Fibroblast of the aortic adventitia (primary cell): ENCODE measurements at regions not wholly inside any gene's neighbourhood (a gene's known extent, or its start where the extent isn't known, plus 50 kb on each side); places are given as distances from the start of the nearest gene placed in this dataset.

Experiments
- DNase-seq: peaks from one replicate; pipeline ENCODE4 v3.0.0-alpha.2; 2010; ENCODE audit warnings: low read depth
- H3K4me3 ChIP-seq: 2 replicates; pipeline ENCODE4 v1.5.1; 2011; ENCODE audit warnings: low read depth, mild to moderate bottlenecking, control low read depth, low read length, moderate library complexity
- TF ChIP-seq, protein P1 (sequence below): IDR thresholded peaks from 2 replicates; pipeline ENCODE4 v1.5.1; 2011; ENCODE audit warnings: mild to moderate bottlenecking, low read length, control low read depth, inconsistent platforms; ENCODE audit not compliant: insufficient read depth

DNA sequence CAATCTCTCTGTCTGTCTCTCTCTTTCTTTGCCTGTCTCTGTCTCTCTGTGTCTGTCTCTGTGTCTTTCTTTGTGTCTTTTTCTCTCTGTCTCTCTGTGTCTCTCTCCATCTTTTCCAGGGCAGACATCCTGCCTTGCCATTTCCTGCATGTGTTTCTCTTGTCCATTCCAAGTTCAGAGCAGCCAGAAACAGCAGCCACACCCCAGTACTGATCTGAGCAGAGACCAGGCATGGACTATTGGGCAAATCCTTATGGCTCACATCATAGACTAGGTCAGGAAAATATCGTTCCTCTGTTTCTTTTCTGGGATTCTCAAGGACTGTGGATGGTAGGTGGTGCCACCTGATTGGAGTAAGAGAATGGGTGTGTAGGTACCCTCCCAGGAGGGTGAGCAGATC is 95.8 kb downstream of the RAMP3 start:
- no peak overlapping the region for H3K4me3 ChIP-seq
- TF ChIP-seq, protein P1, sequence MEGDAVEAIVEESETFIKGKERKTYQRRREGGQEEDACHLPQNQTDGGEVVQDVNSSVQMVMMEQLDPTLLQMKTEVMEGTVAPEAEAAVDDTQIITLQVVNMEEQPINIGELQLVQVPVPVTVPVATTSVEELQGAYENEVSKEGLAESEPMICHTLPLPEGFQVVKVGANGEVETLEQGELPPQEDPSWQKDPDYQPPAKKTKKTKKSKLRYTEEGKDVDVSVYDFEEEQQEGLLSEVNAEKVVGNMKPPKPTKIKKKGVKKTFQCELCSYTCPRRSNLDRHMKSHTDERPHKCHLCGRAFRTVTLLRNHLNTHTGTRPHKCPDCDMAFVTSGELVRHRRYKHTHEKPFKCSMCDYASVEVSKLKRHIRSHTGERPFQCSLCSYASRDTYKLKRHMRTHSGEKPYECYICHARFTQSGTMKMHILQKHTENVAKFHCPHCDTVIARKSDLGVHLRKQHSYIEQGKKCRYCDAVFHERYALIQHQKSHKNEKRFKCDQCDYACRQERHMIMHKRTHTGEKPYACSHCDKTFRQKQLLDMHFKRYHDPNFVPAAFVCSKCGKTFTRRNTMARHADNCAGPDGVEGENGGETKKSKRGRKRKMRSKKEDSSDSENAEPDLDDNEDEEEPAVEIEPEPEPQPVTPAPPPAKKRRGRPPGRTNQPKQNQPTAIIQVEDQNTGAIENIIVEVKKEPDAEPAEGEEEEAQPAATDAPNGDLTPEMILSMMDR, result no peak
- DNase-seq, result peak; percentile 5

DNA sequence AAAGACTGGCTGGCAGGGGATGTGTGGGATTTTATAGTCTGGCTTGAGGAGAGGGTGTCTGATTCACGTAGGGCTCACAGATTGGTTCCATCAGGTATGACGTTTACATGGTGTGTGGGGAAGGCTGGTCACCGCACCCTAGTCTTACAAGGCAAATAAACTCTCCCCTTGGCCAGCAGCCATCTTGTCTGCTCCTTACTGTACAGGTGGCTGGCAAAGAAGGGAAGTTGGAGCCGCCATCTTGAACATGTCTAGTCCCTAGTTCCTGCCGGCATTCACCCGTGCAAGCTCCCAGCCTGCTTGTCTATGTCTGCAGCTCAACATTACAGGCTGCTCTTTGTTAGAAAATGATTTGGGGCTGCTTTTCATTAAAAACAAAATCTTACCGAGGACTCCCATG is 97.6 kb downstream of the RAMP3 start:
- DNase-seq, result no peak
- TF ChIP-seq, protein P1, result no peak
- H3K4me3 ChIP-seq, result no peak overlapping the region

DNA sequence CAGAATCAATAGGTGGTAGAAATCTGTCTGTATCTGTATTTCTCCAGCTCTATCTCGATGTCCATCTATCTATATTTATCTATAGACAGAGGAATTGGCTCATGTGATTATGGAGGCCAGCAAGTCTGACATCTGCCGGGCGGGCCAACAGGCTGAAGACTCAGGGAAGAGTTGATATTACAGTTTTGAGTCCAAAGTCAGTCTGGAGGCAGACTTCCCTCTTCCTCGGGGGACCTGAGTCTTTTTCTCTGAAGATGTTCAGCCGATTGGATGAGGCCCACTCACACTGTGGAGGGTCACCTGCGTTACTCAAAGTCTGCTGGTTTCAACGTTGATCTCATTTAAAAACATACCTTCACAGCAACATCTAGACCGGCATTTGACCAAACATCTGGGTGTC is 98.7 kb downstream of the RAMP3 start:
- TF ChIP-seq, protein P1, result no peak
- DNase-seq, result no peak
- H3K4me3 ChIP-seq, result no peak overlapping the region

DNA sequence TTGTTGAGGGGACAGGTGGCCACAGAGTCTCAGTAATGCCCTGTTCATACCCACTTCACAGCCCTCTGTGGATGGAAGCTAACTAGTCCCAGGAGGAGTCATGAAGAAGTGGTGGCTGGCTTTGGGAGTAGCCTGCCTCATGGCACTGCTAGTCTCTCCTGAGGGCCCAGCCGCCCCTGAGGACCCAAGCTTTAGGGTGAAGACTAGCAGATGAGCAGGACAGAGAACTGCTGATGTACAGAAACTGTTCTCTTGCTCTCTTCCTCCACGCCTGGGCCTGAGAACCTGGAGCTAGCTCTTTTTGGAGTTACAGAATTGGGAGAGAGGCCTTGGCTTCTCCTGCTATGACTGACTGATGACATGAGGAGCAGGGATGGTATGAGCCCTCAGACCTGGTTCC is 99.2 kb downstream of the RAMP3 start:
- no peak for DNase-seq
- H3K4me3 ChIP-seq, result no peak overlapping the region
- TF ChIP-seq, protein P1, result no peak

DNA sequence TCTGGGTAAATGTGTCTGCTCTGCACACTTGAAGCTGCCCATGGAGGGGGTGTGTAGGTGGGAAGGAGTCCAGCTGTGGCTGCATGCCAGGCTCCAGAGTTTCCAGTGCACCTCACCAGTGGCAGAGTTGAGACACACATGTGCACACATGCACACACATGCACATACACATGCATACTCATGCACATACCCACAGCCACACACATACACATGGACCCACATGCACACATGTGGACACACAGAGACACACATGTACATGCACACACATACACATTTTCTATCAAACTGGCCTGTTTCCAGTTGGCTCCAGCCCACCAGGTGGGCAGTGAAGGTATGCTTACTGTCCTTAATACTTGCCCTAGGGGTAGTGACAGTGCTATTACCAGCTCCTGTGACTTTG is 99.7 kb downstream of the RAMP3 start:
- no peak for DNase-seq
- no peak overlapping the region for H3K4me3 ChIP-seq
- TF ChIP-seq, protein P1, result no peak

DNA sequence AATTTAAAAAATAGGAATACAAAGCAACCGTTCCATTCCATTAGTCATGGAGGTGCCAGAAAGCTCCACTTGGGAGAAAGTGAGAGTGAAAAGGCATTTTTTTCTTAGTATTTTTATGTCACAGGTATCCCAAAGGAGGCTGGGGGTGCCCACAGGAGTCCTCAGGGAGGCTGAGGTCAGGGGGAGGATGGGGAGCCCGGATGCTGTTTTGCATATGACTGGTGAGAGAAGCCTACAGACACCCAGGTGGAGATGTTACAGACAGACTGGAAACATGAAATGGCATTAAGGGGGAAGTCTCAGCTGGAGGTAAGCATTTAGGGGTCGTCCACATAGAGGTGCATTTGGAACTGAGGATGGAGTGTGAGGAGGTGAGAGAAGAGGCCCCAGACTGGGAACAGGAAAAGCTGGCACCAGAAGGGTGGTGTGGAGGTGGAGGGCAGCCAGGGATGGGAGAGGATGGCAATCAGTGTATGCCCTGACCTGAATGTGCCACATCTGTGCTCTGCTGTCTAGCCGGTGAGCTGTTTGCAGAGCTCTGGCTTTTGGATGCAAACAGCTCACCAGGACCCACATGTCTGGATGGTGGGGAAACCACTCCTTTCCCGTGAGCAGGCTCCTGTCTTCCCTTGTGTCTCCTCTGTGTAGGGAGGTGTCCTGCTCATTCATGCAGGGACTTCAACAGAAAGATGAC is 101.1 kb downstream of the RAMP3 start:
- TF ChIP-seq, protein P1, result no peak
- no peak for DNase-seq

DNA sequence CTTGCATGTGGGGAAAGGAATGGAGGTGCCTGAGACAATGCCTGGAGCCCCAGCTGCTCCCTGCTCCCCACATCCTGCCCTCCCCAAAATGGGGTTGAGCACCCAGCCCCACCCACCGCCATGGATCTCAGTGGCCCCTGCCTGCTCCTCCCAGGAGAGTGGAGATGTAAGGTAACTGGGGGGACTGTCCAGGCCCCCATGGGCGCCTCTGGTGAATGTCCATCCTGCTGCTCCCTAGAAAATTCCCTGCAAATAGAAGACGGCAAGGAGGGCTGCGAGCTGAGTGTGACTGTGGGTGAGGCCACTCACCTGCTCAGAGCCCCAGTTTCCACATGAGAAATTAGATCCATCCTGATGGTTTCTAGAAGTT is 101.6 kb downstream of the RAMP3 start:
- DNase-seq, result no peak
- TF ChIP-seq, protein P1, result no peak
- H3K4me3 ChIP-seq, result no peak overlapping the region

More for the DNA sequence above, 101.1 kb downstream of the RAMP3 start:
- H3K4me3 ChIP-seq, result no peak overlapping the region
